Body of pancreas (tissue), 4 donors: ENCODE measurements at regions not wholly inside any gene's neighbourhood (a gene's known extent, or its start where the extent isn't known, plus 50 kb on each side); places are given as distances from the start of the nearest gene placed in this dataset.

Source experiments
- POLR2A ChIP-seq, 3 donors: fragments of 450-650 bp; IDR thresholded peaks; one replicate each; pipeline ENCODE4 v1.6.1; 2016; ENCODE audit warnings: antibody characterized with exemption in 3 of 3, mild to moderate bottlenecking in 2 of 3
- TF ChIP-seq, protein P1 (sequence below), 7 experiments: fragments of 450-650 bp in 4 of 7; fragments of 200-600 bp in 3 of 7; sonication (generic) in 3 of 7; IDR thresholded peaks; one replicate each; pipeline ENCODE4 v1.5.1; 2016 to 2019; ENCODE audit warnings: antibody characterized with exemption in 7 of 7

DNA sequence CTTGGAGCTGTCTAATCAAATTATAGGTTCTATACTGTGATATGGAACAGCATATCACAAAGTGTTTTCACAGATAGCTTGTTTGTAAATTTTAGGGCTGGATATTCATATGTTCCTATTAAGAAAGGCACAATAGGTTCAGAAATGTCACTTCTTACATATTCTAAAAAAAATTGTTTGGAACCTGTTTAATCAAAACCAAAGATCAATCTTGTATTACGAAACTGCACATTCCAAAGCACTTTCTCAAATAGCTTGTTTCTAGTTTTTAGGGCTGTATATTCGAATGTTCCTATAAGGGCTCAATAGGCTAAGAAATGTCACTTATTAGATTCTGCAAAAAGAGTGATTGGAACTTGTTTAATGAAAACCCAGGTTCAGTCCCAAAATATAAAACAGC lies 67.4 kb upstream of the OSBPL11 start:
- TF ChIP-seq, protein P1, sequence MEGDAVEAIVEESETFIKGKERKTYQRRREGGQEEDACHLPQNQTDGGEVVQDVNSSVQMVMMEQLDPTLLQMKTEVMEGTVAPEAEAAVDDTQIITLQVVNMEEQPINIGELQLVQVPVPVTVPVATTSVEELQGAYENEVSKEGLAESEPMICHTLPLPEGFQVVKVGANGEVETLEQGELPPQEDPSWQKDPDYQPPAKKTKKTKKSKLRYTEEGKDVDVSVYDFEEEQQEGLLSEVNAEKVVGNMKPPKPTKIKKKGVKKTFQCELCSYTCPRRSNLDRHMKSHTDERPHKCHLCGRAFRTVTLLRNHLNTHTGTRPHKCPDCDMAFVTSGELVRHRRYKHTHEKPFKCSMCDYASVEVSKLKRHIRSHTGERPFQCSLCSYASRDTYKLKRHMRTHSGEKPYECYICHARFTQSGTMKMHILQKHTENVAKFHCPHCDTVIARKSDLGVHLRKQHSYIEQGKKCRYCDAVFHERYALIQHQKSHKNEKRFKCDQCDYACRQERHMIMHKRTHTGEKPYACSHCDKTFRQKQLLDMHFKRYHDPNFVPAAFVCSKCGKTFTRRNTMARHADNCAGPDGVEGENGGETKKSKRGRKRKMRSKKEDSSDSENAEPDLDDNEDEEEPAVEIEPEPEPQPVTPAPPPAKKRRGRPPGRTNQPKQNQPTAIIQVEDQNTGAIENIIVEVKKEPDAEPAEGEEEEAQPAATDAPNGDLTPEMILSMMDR (IDR thresholded peaks at IDR 0.05): no peak
- TF ChIP-seq POLR2A (IDR thresholded peaks at IDR 0.05): no peak
